CD8-positive, alpha-beta memory T cell (primary cell): ENCODE measurements at regions not wholly inside any gene's neighbourhood (a gene's known extent, or its start where the extent isn't known, plus 50 kb on each side); places are given as distances from the start of the nearest gene placed in this dataset.
"Not testable (repeated sequence)": the region's sequence is repeated elsewhere in the genome, so short reads cannot be mapped to it uniquely, and the experiment has no call there.

Source experiments
- CTCF ChIA-PET: fragments of 350-600 bp; sonication (Branson Sonifier 250); formaldehyde crosslinking; loops from one replicate; lab custom pipeline; 2021; ENCODE audit warnings: antibody characterized with exemption; lab: Charles Lee
- POLR2A ChIA-PET: fragments of 350-600 bp; sonication (Branson Sonifier 250); formaldehyde crosslinking; loops from one replicate; lab custom pipeline; 2021; ENCODE audit warnings: antibody characterized with exemption; lab: Charles Lee
- DNase-seq, 5 donors: peaks; one replicate each; pipeline versions ENCODE4 v3.0.0 to v3.0.0-alpha.2; 2020 to 2022; ENCODE audit warnings: mixed read lengths in 1 of 5
- H3K27ac ChIP-seq: one replicate; pipeline ENCODE4 v1.7.0; 2013; ENCODE audit warnings: low read depth, mild to moderate bottlenecking, low read length, moderate library complexity
- H3K27me3 ChIP-seq: 2 replicates; pipeline ENCODE4 v1.7.0; 2013; ENCODE audit warnings: low read length, mild to moderate bottlenecking; ENCODE audit not compliant: insufficient read depth, poor library complexity, severe bottlenecking
- H3K36me3 ChIP-seq: 2 replicates; pipeline ENCODE4 v1.7.0; 2013; ENCODE audit warnings: mild to moderate bottlenecking, low read length, moderate library complexity; ENCODE audit not compliant: insufficient read depth
- H3K4me1 ChIP-seq: 2 replicates; pipeline ENCODE4 v1.7.0; 2013; ENCODE audit warnings: mild to moderate bottlenecking, low read length, moderate library complexity; ENCODE audit not compliant: insufficient read depth
- H3K4me3 ChIP-seq: 2 replicates; pipeline ENCODE4 v1.7.0; 2013; ENCODE audit warnings: mild to moderate bottlenecking, low read length
- H3K9me3 ChIP-seq: 2 replicates; pipeline ENCODE4 v1.7.0; 2013; ENCODE audit warnings: mild to moderate bottlenecking, low read length
- H3K27ac Mint-ChIP-seq, 8 donors: one replicate each; pipeline ENCODE4 v1.8.0; 2020 to 2021; ENCODE audit warnings: mixed read lengths in 8 of 8, mild to moderate bottlenecking in 6 of 8, inconsistent platforms in 3 of 8, moderate library complexity in 3 of 8
- H3K27me3 Mint-ChIP-seq, 2 donors: one replicate each; pipeline ENCODE4 v1.8.0; 2020 to 2021; ENCODE audit warnings: mixed read lengths in 2 of 2, mild to moderate bottlenecking in 1 of 2, moderate library complexity in 1 of 2
- H3K36me3 Mint-ChIP-seq, 3 donors: one replicate each; pipeline ENCODE4 v1.8.0; 2020 to 2021; ENCODE audit warnings: mixed read lengths in 3 of 3, inconsistent platforms in 1 of 3, mild to moderate bottlenecking in 1 of 3
- H3K4me1 Mint-ChIP-seq, 3 donors: one replicate each; pipeline ENCODE4 v1.8.0; 2020 to 2021; ENCODE audit warnings: mixed read lengths in 3 of 3, inconsistent platforms in 1 of 3, mild to moderate bottlenecking in 1 of 3
- H3K4me3 Mint-ChIP-seq, 7 donors: one replicate each; pipeline ENCODE4 v1.8.0; 2020 to 2021; ENCODE audit warnings: mixed read lengths in 7 of 7, mild to moderate bottlenecking in 6 of 7, moderate library complexity in 4 of 7, inconsistent platforms in 2 of 7
- H3K9me3 Mint-ChIP-seq, 5 donors: one replicate each; pipeline ENCODE4 v1.8.0; 2020 to 2022; ENCODE audit warnings: mixed read lengths in 5 of 5, mild to moderate bottlenecking in 3 of 5, moderate library complexity in 2 of 5, inconsistent platforms in 1 of 5

DNA sequence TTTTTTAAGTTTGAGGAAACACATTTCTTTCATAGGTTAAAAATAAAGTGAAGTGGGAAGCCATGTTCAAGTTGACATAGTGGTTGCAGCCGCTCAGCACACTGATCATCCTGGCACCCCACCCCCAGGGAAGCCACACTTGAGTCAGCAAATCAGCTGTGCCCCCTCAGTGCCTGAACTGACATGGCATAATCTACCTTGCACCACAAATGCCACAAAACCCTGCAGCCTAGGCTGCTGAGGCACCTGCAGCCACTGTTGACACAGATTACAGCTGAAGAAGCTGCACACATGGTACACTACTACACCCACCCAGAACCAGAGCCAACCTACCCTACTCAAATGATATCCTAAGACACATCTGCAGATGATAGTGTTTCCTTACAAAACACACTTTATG, 77.5 kb upstream of the RIMS1 start:
- no peak overlapping the region for H3K4me3 ChIP-seq
- H3K9me3 ChIP-seq, result no peaks in the 10 kb centered on the region
- Mint-ChIP-seq H3K27me3 (no peaks in the 10 kb centered on the region), H3K27ac (no peak overlapping the region), H3K4me3 (no peak overlapping the region), H3K36me3 (no peaks in the 10 kb centered on the region), H3K4me1 (no peaks in the 10 kb centered on the region), H3K9me3 (peaks cover 21 to 48% (median 29%) of the 10 kb centered on the region in 5 donors)
- no peaks in the 10 kb centered on the region for H3K36me3 ChIP-seq
- CTCF ChIA-PET, result no interaction called here
- POLR2A ChIA-PET, result no interaction called here
- no peaks in the 10 kb centered on the region for H3K4me1 ChIP-seq
- DNase-seq, result no peak
- no peak overlapping the region for H3K27ac ChIP-seq
- H3K27me3 ChIP-seq, result no peaks in the 10 kb centered on the region

DNA sequence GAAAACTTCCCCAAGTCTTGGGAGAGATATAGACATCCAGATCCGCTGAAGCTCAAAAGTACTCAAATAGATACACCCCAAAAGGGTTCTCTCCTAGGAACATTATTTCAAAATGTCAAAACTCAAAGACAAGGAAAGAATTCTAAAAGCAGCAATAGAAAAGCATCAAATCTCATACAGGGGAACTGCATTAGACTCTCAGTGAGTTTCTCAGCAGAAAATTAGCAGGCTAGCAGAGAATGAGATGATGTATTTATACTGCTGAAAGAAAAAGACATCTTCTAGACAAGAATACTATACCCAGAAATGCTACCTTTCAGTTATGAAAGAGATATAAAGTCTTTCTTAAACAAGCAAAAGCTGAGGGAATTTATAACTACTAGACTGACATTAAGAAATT, 75.5 kb upstream of the RIMS1 start:
- Histone ChIP-seq H3K27ac (no peak overlapping the region), H3K36me3 (no peaks in the 10 kb centered on the region)
- no peaks in the 10 kb centered on the region for H3K27me3 Mint-ChIP-seq

DNA sequence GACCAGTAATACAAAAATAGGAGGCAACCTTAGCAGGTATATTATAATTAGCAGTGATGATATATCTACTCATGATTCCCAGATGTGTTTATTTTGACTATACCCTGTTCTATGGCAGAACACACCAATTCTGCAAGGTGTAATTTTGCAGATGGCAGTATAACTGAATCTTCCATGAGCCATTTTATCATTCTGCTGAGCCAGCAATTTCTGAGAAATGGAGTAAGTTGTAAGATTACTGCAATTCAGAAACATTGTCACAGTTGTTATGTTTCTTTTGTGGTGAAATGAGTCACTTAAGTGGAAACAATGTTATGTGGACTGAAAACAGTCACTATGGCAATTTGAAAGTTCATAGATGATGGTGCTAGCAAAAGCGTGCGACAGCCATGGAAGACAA, 63.7 kb upstream of the RIMS1 start:
- Histone ChIP-seq H3K4me3 (no peak overlapping the region), H3K4me1 (no peaks in the 10 kb centered on the region), H3K36me3 (no peaks in the 10 kb centered on the region), H3K9me3 (no peaks in the 10 kb centered on the region), H3K27ac (no peak overlapping the region), H3K27me3 (no peaks in the 10 kb centered on the region)
- Mint-ChIP-seq H3K9me3 (peaks cover 2 to 18% (median 9%) of the 10 kb centered on the region in 5 donors), H3K27me3 (peaks cover 0 to 2% of the 10 kb centered on the region in 2 donors), H3K36me3 (no peaks in the 10 kb centered on the region), H3K4me3 (no peak overlapping the region), H3K27ac (no peak overlapping the region), H3K4me1 (no peaks in the 10 kb centered on the region)
- ChIA-PET POLR2A (no interaction called here), CTCF (no interaction called here)
- no peak for DNase-seq

More for the DNA sequence above, 75.5 kb upstream of the RIMS1 start:
- Mint-ChIP-seq H3K4me1 (no peaks in the 10 kb centered on the region), H3K9me3 (peaks cover 25 to 51% (median 30%) of the 10 kb centered on the region in 5 donors), H3K27ac (no peak overlapping the region), H3K4me3 (no peak overlapping the region), H3K36me3 (no peaks in the 10 kb centered on the region)
- DNase-seq, result no peak
- H3K9me3 ChIP-seq, result no peaks in the 10 kb centered on the region
- H3K4me1 ChIP-seq, result no peaks in the 10 kb centered on the region
- POLR2A ChIA-PET, result no interaction called here
- H3K27me3 ChIP-seq, result no peaks in the 10 kb centered on the region
- CTCF ChIA-PET, result no interaction called here
- H3K4me3 ChIP-seq, result no peak overlapping the region

DNA sequence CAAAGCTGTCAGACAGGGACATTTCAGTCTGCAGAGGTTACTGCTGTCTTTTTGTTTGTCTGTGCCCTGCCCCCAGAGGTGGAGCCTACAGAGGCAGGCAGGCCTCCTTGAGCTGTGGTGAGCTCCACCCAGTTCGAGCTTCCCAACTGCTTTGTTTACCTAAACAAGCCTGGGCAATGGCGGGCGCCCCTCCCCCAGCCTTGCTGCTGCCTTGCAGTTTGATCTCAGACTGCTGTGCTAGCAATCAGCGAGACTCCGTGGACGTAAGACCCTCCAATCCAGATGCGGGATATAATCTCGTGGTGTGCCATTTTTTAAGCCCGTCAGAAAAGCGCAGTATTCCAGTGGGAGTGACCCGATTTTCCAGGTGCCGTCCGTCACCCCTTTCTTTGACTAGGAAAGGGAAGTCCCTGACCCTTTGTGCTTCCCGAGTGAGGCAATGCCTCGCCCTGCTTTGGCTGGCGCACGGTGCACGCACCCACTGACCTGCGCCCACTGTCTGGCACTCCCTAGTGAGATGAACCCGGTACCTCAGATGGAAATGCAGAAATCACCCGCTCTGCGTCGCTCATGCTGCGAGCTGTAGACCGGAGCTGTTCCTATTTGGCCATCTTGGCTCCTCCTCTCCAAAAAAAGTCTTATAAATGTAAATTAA, 54.1 kb upstream of the RIMS1 start:
- H3K4me3 Mint-ChIP-seq, H3K4me3 ChIP-seq, CTCF ChIA-PET, POLR2A ChIA-PET, H3K4me1 ChIP-seq, H3K27me3 ChIP-seq, H3K36me3 Mint-ChIP-seq, H3K4me1 Mint-ChIP-seq, H3K9me3 ChIP-seq, DNase-seq, H3K27ac Mint-ChIP-seq, H3K36me3 ChIP-seq, H3K27me3 Mint-ChIP-seq, H3K27ac ChIP-seq: not testable (repeated sequence)
- H3K9me3 Mint-ChIP-seq, result peaks cover 8 to 18% (median 9%) of the 10 kb centered on the region in 5 donors
